SH-SY5Y (cell line): ENCODE measurements at regions not wholly inside any gene's neighbourhood (a gene's known extent, or its start where the extent isn't known, plus 50 kb on each side); places are given as distances from the start of the nearest gene placed in this dataset.

Source experiments
- GATA2 ChIP-seq: IDR thresholded peaks from 2 replicates; pipeline ENCODE4 v1.6.1; 2011; ENCODE audit warnings: mild to moderate bottlenecking, low read depth, low read length
- GATA3 ChIP-seq: IDR thresholded peaks from 2 replicates; pipeline ENCODE4 v1.6.1; 2011; ENCODE audit warnings: low read depth, mild to moderate bottlenecking, low read length, moderate library complexity

DNA sequence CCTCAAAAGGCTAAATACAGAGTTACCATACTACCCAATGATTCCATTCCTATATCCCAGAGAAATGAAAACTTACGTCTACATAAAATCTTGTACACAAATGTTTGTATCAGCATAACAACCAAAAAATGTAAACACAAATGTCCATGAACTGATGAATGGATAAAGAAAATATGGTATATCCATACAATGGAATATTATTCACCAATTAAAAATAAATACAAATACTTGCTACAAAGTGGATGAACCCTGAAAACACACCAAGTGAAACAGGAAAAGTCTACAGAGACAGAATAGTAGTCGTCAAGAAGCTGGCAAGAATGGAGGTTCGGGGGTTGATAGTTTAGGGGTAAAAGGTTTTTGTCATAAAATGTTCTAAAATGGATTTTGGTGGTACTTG lies 54.0 kb upstream of the ANKRD28 start:
- TF ChIP-seq GATA2 (no peak), GATA3 (no peak)

DNA sequence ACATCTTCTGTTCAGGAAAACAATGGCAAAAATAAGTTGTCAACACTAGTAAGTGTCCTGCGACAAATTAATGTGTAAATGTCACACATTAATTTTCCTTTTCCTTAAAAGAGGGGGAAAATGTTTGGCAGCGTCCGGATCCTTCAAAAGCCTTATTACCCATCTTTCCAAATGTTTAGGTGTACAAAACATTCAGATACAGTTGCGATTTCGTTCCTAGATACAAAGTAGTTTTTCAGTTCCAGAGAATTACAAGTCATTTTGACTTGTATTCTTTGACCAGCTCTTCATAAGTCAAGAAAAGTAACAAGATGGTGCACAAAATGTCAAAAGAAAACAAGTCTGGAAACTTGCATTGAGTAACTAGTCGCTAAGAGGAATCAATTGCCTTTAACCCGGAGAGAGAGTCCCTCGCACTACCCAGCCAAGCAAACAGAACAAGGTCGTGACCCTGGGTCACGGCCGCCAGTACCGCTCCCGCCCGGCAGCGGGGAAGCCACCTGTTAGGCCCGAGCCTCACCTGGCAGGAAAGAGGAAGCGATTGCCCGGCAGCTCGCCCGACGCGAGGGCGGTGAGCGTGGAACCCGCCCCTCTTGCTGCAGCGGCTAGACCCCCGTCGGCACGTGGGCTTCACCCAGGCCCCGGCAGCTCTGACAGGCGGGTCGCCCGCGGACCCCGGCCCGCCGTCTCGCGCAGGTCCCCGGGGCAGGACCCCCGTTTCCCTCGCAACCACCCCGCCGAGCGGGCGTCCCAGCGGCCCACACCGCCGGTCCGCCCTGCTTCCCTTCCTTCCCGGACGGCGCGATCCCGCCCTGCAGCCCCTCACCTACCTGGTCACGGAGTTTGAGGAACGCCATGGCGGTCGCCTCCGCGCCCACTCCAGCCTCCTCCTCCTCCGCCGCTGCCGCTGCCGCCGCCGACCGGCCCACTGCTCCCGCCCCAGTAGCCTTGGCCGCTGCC lies 61.0 kb upstream of the ANKRD28 start:
- TF ChIP-seq GATA2, result no peak
- no peak for TF ChIP-seq GATA3

DNA sequence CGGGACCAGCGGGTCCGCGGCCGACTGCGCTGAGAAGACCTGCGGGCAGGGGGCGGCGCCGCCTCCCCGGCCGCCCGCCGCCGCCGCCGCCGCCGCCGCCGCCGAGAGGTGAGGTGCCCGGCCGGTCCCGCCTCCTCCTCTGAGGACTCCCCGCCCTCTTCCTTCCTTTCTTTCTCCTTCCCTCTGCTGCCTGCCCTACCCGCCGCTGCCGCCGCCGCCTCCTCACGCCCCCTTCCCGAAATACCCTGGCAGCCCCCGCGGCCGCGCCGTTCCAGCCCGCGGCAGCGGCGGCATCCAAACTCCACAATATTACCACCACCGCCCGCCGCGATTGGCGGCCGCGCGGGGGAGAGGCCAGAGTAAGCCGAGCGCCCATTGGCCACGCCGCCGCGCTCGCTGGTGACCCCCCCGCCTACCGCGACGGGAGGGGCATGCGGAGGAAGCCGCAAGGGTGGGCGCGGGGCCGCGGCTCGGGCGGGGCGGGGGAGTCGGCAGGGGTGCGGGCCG lies 61.8 kb upstream of the ANKRD28 start:
- TF ChIP-seq GATA3 (no peak), GATA2 (no peak)

DNA sequence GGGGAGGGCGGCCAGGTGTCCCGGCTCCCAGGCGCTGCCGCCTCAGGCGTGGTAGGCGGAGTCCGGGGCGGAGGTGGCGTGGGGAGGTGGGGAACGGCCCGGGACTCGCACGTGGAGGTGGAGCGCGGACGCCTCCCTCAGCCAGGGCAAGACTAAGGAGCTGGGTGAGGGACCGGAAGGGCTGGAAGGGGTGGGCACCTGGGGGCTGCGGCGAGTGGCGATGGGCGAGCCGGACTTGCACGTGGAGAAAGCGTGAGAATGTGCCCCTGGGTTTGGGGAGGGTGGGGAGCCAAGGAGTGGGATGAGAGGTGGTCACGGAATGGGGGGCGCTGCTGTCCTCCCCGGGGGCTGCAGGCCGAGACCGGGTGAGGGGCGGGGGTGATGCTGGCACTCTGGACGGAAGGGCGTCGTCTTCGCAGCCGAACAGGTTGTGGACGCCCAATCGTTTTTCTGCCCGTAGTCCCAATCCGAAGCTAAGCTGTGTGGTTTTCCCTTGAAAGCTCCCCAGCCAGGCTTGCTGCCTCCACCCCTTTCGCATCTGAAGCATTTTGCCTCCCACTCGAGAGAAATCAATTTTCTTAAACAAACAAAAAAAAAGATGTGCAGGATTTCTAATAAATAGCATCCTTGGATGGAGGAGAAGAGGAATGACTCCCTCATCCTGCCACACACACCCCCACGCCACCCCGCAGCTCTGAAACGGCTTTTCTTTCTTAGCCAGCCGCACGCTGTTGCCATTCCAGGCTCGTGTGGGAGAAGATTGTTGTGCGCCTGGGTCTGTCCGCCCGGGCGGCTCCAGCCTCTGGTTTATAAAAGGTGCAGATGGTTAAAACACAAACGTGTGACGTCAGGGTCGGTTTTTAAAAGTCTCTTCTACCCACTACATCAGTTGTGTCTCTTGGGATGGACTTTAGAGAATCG lies 62.5 kb upstream of the ANKRD28 start:
- TF ChIP-seq GATA3, result no peak
- no peak for TF ChIP-seq GATA2

DNA sequence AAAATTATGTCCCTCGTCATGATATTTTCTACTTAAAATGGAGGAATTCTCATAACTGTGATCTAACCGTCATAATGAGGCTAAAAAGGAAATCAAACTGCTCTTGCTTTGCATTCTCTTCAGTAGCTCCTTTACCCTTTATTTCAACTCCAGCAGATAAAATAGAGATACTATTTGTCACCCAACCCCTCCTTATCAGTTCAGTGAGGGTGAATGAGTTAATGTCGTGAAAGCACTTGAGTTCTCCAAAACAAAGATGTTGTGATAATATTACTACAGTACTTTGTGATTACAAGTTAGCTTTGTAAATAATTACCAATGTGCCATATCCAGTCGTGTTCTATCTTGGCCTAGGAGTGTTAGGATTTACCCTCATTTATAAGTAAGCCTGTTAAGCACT lies 63.4 kb upstream of the ANKRD28 start:
- TF ChIP-seq GATA3 (no peak), GATA2 (no peak)

DNA sequence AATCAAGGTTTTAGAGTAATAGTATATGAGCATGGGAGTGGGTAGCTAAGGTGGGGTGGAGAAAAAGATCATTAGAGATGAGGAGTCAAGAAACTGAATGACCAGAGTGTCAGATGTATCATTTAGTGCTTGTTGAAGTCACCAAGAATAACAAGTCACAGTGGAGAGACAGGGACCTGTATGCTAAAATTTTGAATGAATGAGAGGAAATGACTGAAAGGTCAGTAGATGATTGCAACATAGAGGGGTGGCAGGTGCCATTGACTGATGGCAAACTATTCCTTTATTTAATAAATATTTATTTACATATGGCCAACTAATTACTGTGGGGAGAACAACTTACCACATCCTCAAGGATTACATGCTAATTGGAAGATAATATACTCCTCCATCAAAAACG lies 75.0 kb upstream of the ANKRD28 start:
- no peak for TF ChIP-seq GATA3
- no peak for TF ChIP-seq GATA2

DNA sequence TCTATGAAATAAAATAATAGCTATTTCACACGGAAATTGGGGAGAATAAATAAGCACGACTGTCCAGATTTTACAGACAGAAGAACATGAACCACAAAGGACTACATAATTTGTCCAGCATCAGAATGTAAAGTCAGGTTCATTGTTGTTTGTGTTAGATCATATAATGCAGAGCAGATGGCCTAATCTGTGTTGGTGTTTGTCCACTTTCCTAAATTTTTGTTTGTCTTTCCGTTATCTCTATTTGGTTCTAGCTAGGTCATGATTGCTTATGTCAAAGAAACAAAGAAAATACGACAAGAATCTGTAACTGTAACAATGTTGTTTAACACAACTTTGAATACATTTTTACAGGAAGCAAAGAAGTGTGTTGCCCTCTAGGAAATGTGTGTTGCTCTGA lies 75.6 kb upstream of the ANKRD28 start:
- no peak for TF ChIP-seq GATA2
- TF ChIP-seq GATA3, result no peak

DNA sequence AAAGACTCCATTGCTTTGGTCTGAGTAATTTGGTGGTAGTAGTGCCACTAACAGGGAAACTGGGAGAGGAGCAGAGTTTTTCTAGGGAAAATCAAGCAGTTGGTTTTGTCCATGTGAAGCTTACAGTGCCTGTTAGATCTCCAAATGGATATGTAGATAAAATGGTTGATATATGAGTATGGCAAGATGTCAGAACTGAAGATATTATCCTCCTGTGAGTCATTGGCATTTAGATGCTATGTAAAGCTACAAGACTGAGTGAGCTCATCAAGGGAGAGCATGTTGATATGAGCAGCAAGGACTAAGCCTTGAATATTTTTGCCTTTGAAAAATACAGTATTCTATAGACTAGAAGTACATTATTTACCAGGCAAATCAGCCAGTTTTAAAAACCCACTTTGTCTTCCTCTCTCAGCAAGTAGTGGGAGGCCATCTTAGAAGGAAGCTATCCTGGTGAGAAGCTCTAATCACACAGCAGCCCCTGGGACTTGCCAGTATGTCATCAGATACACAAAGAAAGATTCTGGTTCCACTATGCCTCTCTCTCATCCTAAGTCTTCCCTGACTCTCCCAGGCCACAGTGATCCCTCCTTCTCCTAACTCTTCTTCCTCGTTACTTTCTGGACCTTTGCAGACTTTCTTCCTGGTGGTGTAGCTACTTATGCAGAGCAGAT lies 77.4 kb upstream of the ANKRD28 start:
- TF ChIP-seq GATA2, result no peak
- no peak for TF ChIP-seq GATA3

DNA sequence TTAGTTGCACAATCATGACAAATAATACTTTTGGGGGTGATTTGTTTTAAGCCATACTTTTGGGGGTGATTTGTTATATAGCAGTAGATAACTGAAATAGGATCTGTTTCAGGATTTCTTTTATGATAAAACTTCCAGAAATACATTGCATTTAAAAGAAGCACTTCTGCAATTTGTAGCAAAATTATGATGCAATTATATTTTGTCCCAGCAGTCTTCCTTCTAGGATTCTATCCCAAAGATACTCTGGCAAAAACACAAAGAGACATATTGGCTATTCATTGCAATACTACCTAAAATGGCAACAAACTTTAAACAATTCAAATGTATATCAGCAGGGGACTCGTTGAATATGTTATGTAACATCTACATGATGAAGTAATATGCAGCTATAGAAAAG lies 78.9 kb upstream of the ANKRD28 start:
- no peak for TF ChIP-seq GATA3
- TF ChIP-seq GATA2, result no peak

DNA sequence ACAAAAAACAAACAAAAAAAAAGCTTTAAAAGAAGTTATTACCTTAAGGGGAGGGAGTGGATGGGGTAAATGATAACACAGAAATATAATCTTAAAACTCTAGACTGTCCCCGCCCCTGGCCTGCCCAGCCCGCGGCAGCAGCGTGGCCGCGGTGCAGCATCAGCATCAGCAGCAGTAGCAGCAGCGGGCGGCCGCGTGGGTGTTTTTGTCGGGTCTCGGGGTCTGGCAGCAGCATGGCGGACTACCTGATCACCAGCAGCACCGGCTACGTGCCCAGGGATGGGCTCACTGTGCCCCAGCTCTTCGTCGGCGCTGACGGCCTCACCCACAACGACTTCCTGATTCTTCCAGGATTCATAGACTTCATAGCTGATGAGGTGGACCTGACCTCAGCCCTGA lies 80.0 kb upstream of the ANKRD28 start:
- TF ChIP-seq GATA2, result no peak
- no peak for TF ChIP-seq GATA3

DNA sequence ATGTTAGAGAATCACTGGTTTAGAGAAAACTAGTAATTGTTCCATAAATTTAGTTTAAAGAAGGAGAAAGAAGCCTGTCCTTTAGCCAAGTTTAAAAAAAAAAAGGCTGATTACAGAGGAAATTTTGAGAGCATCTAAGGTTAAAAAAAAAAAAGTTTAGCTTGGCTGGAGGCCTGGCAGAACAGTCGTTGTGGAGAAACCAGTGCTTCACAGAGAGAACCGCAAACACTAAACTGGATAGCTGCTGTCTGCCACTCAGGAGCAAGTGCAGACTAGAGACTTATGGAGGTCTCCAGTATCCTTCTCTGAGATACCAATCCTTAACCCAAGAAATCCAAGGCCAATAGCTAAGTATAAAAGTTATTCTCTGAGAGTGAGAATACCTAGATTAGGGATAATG lies 84.8 kb upstream of the ANKRD28 start:
- TF ChIP-seq GATA2, result no peak
- no peak for TF ChIP-seq GATA3

DNA sequence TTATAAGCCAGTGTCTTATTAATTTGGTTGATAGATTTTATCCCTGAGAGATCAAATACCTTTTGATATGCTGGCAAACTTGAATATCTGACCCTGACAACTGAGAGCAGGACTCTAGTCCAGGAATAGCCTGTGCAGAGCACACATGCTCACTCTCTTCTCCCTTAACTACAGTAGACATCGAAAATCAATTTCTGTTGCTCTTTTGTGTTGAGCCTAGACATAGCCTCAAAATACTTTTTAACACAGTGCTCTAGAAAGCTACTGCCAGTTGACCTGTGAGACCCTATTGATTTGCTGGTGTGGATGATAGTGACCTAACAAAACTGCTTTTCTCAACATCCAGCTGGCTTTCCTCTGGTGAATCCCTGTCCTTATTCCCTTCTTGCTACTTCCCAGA lies 86.4 kb upstream of the ANKRD28 start:
- no peak for TF ChIP-seq GATA2
- no peak for TF ChIP-seq GATA3

DNA sequence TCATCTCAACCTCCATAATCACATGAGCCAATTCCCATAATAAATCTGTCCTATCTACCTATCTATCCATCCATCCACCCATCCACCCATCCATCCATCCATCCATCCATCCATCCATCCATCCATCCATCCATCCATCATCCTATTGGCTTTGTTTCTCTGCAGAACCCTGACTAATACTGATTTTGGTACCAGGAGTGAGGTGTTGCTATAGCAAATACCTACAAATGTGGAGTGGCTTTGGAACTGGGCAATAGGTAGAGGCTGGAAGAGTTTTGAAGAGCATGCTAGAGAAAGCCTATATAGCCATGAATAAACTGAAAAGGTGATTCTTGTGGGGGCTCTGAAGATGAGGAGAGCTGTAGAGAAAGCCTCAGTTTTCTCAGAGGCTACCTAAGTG lies 88.7 kb upstream of the ANKRD28 start:
- TF ChIP-seq GATA2 (no peak), GATA3 (no peak)

DNA sequence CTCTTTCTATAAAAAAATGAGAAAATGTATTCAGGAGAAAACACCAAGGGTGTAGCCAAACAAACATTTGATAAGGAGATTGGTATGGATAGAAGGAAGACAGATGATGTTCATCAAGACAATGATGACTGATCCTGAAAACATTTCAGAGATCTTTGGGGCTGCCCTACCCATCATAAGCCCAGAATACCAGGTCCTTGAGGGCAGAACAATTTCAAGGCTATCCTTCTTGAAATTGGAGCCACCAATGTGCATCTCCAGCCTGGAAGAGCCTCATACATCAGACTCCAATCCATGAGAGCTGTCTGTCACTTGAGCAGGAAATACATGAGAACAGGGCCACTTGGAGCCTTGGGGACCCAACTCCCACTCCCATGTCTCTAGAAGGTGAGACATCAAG lies 89.5 kb upstream of the ANKRD28 start:
- TF ChIP-seq GATA2, result no peak
- no peak for TF ChIP-seq GATA3
